ENCODE measurements at regions not wholly inside any gene's neighbourhood (a gene's known extent, or its start where the extent isn't known, plus 50 kb on each side); places are given as distances from the start of the nearest gene placed in this dataset.

DNA sequence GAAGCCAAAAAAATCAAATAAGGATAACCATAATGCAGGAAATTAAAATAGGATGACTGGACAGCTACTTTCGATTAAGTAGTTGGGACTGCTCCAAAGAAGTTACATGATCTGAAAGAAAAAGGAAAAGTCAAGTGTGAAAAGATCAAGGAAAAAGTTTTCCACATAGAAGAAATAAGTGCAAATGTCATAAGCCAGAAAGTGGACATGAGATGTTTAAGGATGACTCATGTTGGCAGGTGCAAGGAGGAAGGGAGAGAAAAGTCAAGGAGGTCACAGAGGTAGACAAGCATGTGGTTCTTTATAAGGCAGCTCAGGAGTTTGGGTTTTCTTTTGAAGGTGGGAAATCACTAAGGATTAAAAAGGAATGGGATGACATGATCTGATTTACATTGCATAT, 89.8 kb upstream of the GPRIN3 start (continued):
- TF ChIP-seq ZBTB11 (CRISPR knock-in tag; IDR thresholded peaks at IDR 0.05), result no peak
- no peak for TF ChIP-seq ZBED1 (IDR thresholded peaks at IDR 0.05; ENCODE audit: borderline replicate concordance)
- TF ChIP-seq SMC3 (IDR thresholded peaks at IDR 0.05; ENCODE audit: borderline replicate concordance, low read length), result no peak
- TF ChIP-seq MXI1 (IDR thresholded peaks at IDR 0.05; ENCODE audit: low read depth, low read length), result no peak
- TF ChIP-seq NFIC (IDR thresholded peaks at IDR 0.05; ENCODE audit: low read depth, low read length), result no peak
- no peak for TF ChIP-seq RAD51 (IDR thresholded peaks at IDR 0.05)

DNA sequence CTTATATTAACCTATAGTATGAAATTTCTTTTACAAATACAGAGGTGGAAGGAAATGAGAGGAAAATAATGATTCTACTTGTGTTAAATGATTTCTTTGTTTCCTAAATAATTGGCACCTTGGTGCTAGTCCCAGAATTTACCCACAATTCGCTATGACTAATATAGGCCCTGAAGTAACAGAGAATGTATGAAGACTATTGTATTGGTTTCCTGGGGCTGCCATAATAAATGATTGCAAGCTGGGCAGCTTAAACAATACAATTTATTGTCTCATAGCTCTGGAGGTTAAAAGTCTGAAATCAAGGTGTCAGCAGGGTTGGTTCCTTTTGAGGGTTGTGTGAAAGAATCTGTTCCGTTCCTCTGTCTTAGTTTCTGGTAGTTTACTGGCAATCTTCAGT, 74.8 kb upstream of the GPRIN3 start:
- intact Hi-C loops (cut with micrococcal nuclease; ENCODE audit: unreplicated experiment) (no loop called here), in situ Hi-C loops (cut with MboI) (no loop called here)
- DNase-seq (ENCODE audit: low read depth, low spot score) (no peak), ATAC-seq (no peak), FAIRE-seq (no peak)
- RAD21 ChIA-PET (ENCODE audit: unreplicated experiment), result no interaction called here
- CTCF ChIA-PET, result no interaction called here
- Histone ChIP-seq H3K4me1 (ENCODE audit: control insufficient read depth, insufficient read depth, low read length) (no peaks in the 10 kb centered on the region), H3K4me3 (no peak overlapping the region), H3K27me3 (replicated peaks in 1 of 2; ENCODE audit: control insufficient read depth in 2 of 2, insufficient read depth in 2 of 2, low read length in 1 of 2) (no peaks in the 10 kb centered on the region), H3K4me2 (ENCODE audit: control insufficient read depth, insufficient read depth) (no peak overlapping the region), H3K9ac (ENCODE audit: control insufficient read depth, insufficient read depth, low read length) (no peak overlapping the region), H2AFZ (ENCODE audit: control insufficient read depth, low read depth, low read length) (no peak overlapping the region), H3K36me3 (ENCODE audit: control insufficient read depth in 2 of 2, insufficient read depth in 2 of 2, low read length in 1 of 2) (no peaks in the 10 kb centered on the region), H3K9me3 (replicated peaks; ENCODE audit: control insufficient read depth, insufficient read depth, low read length) (no peaks in the 10 kb centered on the region), H3K27ac (ENCODE audit: control insufficient read depth, insufficient read depth) (no peak overlapping the region), H4K20me1 (ENCODE audit: control insufficient read depth, insufficient read depth) (no peaks in the 10 kb centered on the region), H3K79me2 (ENCODE audit: control insufficient read depth, insufficient read depth, low read length) (no peaks in the 10 kb centered on the region)
- SMC1A ChIA-PET (ENCODE audit: uncharacterized antibody, unreplicated experiment), result interaction anchor here (1.0 kb wide), 1 partner anchor 157 kb away, joined by 3 read pairs; no protein-coding TSS in a partner anchor
- POLR2A ChIA-PET, result no interaction called here
- 31% methylated on average over 2 of the region's 2 CpGs for WGBS (ENCODE audit: insufficient coverage, insufficient replicate concordance, low lambda C conversion rate, missing lambda C conversion rate)
- TF ChIP-seq CBX3 (IDR thresholded peaks at IDR 0.05; ENCODE audit: borderline replicate concordance, low read depth), result no peak
- TF ChIP-seq MTA2 (IDR thresholded peaks at IDR 0.05; ENCODE audit: low read depth), result peak; percentile 58
- TF ChIP-seq TARDBP (IDR thresholded peaks at IDR 0.05; ENCODE audit: borderline replicate concordance), result no peak
- no peak for TF ChIP-seq TCF7 (IDR thresholded peaks at IDR 0.05; ENCODE audit: borderline replicate concordance)
- no TSS peak for BruUV-seq (replicated peaks)
